Natural killer cell treated with Interleukin-12 subunit alpha and Interleukin-12 subunit beta and Interleukin-15 and Interleukin-18, amount 100 ng/mL, for 72 hours (primary cell): ENCODE measurements at regions not wholly inside any gene's neighbourhood (a gene's known extent, or its start where the extent isn't known, plus 50 kb on each side); places are given as distances from the start of the nearest gene placed in this dataset.

Experiments used
- ATAC-seq, 2 donors: fragments of 150-1000 bp; cut with Tn5 transposase in 1 of 2; sonication (Bioruptor Pico), chemical (Tn5 transposase) in 1 of 2; 2 replicates each; pipeline ENCODE4 v1.10.0; 2021
- DNase-seq: peaks from one replicate; pipeline ENCODE4 v3.0.0; 2022; ENCODE audit warnings: low spot score
- H3K27ac Mint-ChIP-seq, 2 donors: 1 replicate in 1 of 2; 2 replicates in 1 of 2; pipeline ENCODE4 v1.8.0; 2022; ENCODE audit warnings: mixed read lengths in 2 of 2, mild to moderate bottlenecking in 1 of 2, moderate library complexity in 1 of 2
- H3K27me3 Mint-ChIP-seq, 2 donors: 1 replicate in 1 of 2; 2 replicates in 1 of 2; pipeline ENCODE4 v1.8.0; 2022; ENCODE audit warnings: mixed read lengths in 2 of 2
- H3K36me3 Mint-ChIP-seq: one replicate; pipeline ENCODE4 v1.8.0; 2022; ENCODE audit warnings: mixed read lengths
- H3K4me1 Mint-ChIP-seq, 2 donors: 1 replicate in 1 of 2; 2 replicates in 1 of 2; pipeline ENCODE4 v1.8.0; 2022; ENCODE audit warnings: low read depth in 2 of 2, mixed read lengths in 2 of 2, mild to moderate bottlenecking in 1 of 2
- H3K4me3 Mint-ChIP-seq: one replicate; pipeline ENCODE4 v1.8.0; 2022; ENCODE audit warnings: mixed read lengths
- H3K9me3 Mint-ChIP-seq: 2 replicates; pipeline ENCODE4 v1.8.0; 2022; ENCODE audit warnings: mixed read lengths

GRCh38 chr4:58653251-58653650, 1543.1 kb upstream of the IGFBP7 start:
- no peaks in the 10 kb centered on the region for H3K27me3 Mint-ChIP-seq
- H3K4me3 Mint-ChIP-seq, result no peak overlapping the region
- H3K27ac Mint-ChIP-seq, result no peak overlapping the region
- peaks cover 33% of the 10 kb centered on the region for H3K9me3 Mint-ChIP-seq
- ATAC-seq (no peak), DNase-seq (no peak)
- H3K36me3 Mint-ChIP-seq, result peaks cover 2% of the 10 kb centered on the region
- H3K4me1 Mint-ChIP-seq, result no peaks in the 10 kb centered on the region

- Mint-ChIP-seq H3K36me3 (no peaks in the 10 kb centered on the region), H3K27ac (no peak overlapping the region), H3K4me3 (no peak overlapping the region), H3K27me3 (no peaks in the 10 kb centered on the region), H3K9me3 (peaks cover 20% of the 10 kb centered on the region), H3K4me1 (no peaks in the 10 kb centered on the region)
- DNase-seq, result no peak
- ATAC-seq, result no peak
These were observed 1539.0 kb upstream of the IGFBP7 start for GRCh38 chr4:58649226-58649625.

- no peak for DNase-seq
- ATAC-seq, result no peak
- no peaks in the 10 kb centered on the region for H3K4me1 Mint-ChIP-seq
- H3K9me3 Mint-ChIP-seq, result peaks cover 11% of the 10 kb centered on the region
- no peak overlapping the region for H3K27ac Mint-ChIP-seq
- no peaks in the 10 kb centered on the region for H3K27me3 Mint-ChIP-seq
- no peaks in the 10 kb centered on the region for H3K36me3 Mint-ChIP-seq
- no peak overlapping the region for H3K4me3 Mint-ChIP-seq
These were observed 1535.9 kb upstream of the IGFBP7 start for GRCh38 chr4:58646126-58646525.

GRCh38 chr4:58644549-58644948, 1534.4 kb upstream of the IGFBP7 start:
- no peak overlapping the region for H3K27ac Mint-ChIP-seq
- DNase-seq (no peak), ATAC-seq (no peak)
- no peaks in the 10 kb centered on the region for H3K4me1 Mint-ChIP-seq
- H3K9me3 Mint-ChIP-seq, result peaks cover 21% of the 10 kb centered on the region
- H3K36me3 Mint-ChIP-seq, result peaks cover 5% of the 10 kb centered on the region
- no peaks in the 10 kb centered on the region for H3K27me3 Mint-ChIP-seq
- H3K4me3 Mint-ChIP-seq, result no peak overlapping the region

GRCh38 chr4:58636381-58636780, 1526.2 kb upstream of the IGFBP7 start:
- Mint-ChIP-seq H3K4me3 (no peak overlapping the region), H3K9me3 (peaks cover 21% of the 10 kb centered on the region), H3K27ac (no peak overlapping the region), H3K4me1 (no peaks in the 10 kb centered on the region), H3K27me3 (no peaks in the 10 kb centered on the region), H3K36me3 (peaks cover 9% of the 10 kb centered on the region)
- no peak for DNase-seq
- no peak for ATAC-seq

- ATAC-seq, result no peak
- Mint-ChIP-seq H3K36me3 (no peaks in the 10 kb centered on the region), H3K4me1 (no peaks in the 10 kb centered on the region), H3K27ac (no peak overlapping the region), H3K9me3 (peaks cover 6% of the 10 kb centered on the region), H3K4me3 (no peak overlapping the region), H3K27me3 (no peaks in the 10 kb centered on the region)
- no peak for DNase-seq
These were observed 1507.0 kb upstream of the IGFBP7 start for GRCh38 chr4:58617226-58617625.

- DNase-seq (no peak), ATAC-seq (no peak)
- Mint-ChIP-seq H3K4me3 (no peak overlapping the region), H3K27ac (no peak overlapping the region), H3K36me3 (no peaks in the 10 kb centered on the region), H3K4me1 (no peaks in the 10 kb centered on the region), H3K9me3 (peaks cover 15% of the 10 kb centered on the region), H3K27me3 (no peaks in the 10 kb centered on the region)
These were observed 1500.8 kb upstream of the IGFBP7 start for GRCh38 chr4:58611012-58611411.

- no peak overlapping the region for H3K27ac Mint-ChIP-seq
- no peaks in the 10 kb centered on the region for H3K36me3 Mint-ChIP-seq
- no peak overlapping the region for H3K4me3 Mint-ChIP-seq
- H3K27me3 Mint-ChIP-seq, result no peaks in the 10 kb centered on the region
- H3K4me1 Mint-ChIP-seq, result no peaks in the 10 kb centered on the region
- ATAC-seq (no peak), DNase-seq (no peak)
- H3K9me3 Mint-ChIP-seq, result peaks cover 12% of the 10 kb centered on the region
These were observed 1496.1 kb upstream of the IGFBP7 start for GRCh38 chr4:58606303-58606702.

- no peak overlapping the region for H3K4me3 Mint-ChIP-seq
- ATAC-seq (no peak), DNase-seq (no peak)
- H3K27ac Mint-ChIP-seq, result no peak overlapping the region
- H3K36me3 Mint-ChIP-seq, result no peaks in the 10 kb centered on the region
- no peaks in the 10 kb centered on the region for H3K27me3 Mint-ChIP-seq
- peaks cover 18% of the 10 kb centered on the region for H3K9me3 Mint-ChIP-seq
- H3K4me1 Mint-ChIP-seq, result no peaks in the 10 kb centered on the region
These were observed 1493.8 kb upstream of the IGFBP7 start for GRCh38 chr4:58603951-58604350.

GRCh38 chr4:58602731-58603359, 1492.7 kb upstream of the IGFBP7 start:
- H3K9me3 Mint-ChIP-seq, result peaks cover 18% of the 10 kb centered on the region
- no peaks in the 10 kb centered on the region for H3K4me1 Mint-ChIP-seq
- H3K27me3 Mint-ChIP-seq, result no peaks in the 10 kb centered on the region
- DNase-seq (no peak), ATAC-seq (no peak)
- no peak overlapping the region for H3K27ac Mint-ChIP-seq
- no peak overlapping the region for H3K4me3 Mint-ChIP-seq
- no peaks in the 10 kb centered on the region for H3K36me3 Mint-ChIP-seq

- Mint-ChIP-seq H3K27me3 (no peaks in the 10 kb centered on the region), H3K27ac (no peak overlapping the region), H3K4me3 (no peak overlapping the region), H3K9me3 (peaks cover 18% of the 10 kb centered on the region), H3K36me3 (no peaks in the 10 kb centered on the region), H3K4me1 (no peaks in the 10 kb centered on the region)
- ATAC-seq (no peak), DNase-seq (no peak)
These were observed 1491.8 kb upstream of the IGFBP7 start for GRCh38 chr4:58602022-58602421.

GRCh38 chr4:58600290-58600689, 1490.1 kb upstream of the IGFBP7 start:
- no peak overlapping the region for H3K4me3 Mint-ChIP-seq

GRCh38 chr4:58590722-58591121, 1480.5 kb upstream of the IGFBP7 start:
- Mint-ChIP-seq H3K27ac (no peak overlapping the region), H3K9me3 (peaks cover 19% of the 10 kb centered on the region), H3K36me3 (no peaks in the 10 kb centered on the region), H3K27me3 (no peaks in the 10 kb centered on the region), H3K4me1 (no peaks in the 10 kb centered on the region), H3K4me3 (no peak overlapping the region)
- DNase-seq (no peak), ATAC-seq (no peak)

More at GRCh38 chr4:58600290-58600689, 1490.1 kb upstream of the IGFBP7 start:
- ATAC-seq (no peak), DNase-seq (no peak)
- Mint-ChIP-seq H3K4me1 (no peaks in the 10 kb centered on the region), H3K9me3 (peaks cover 18% of the 10 kb centered on the region), H3K27ac (no peak overlapping the region), H3K27me3 (no peaks in the 10 kb centered on the region), H3K36me3 (no peaks in the 10 kb centered on the region)

GRCh38 chr4:58587856-58588255, 1477.7 kb upstream of the IGFBP7 start:
- no peaks in the 10 kb centered on the region for H3K27me3 Mint-ChIP-seq
- H3K4me3 Mint-ChIP-seq, result no peak overlapping the region
- no peaks in the 10 kb centered on the region for H3K4me1 Mint-ChIP-seq
- peaks cover 25% of the 10 kb centered on the region for H3K9me3 Mint-ChIP-seq
- peaks cover 14% of the 10 kb centered on the region for H3K36me3 Mint-ChIP-seq
- no peak overlapping the region for H3K27ac Mint-ChIP-seq
- ATAC-seq (no peak), DNase-seq (no peak)

- no peak for ATAC-seq
- DNase-seq, result no peak
- peaks cover 11% of the 10 kb centered on the region for H3K9me3 Mint-ChIP-seq
- no peaks in the 10 kb centered on the region for H3K27me3 Mint-ChIP-seq
- H3K36me3 Mint-ChIP-seq, result peaks cover 4% of the 10 kb centered on the region
- no peaks in the 10 kb centered on the region for H3K4me1 Mint-ChIP-seq
- H3K4me3 Mint-ChIP-seq, result no peak overlapping the region
- no peak overlapping the region for H3K27ac Mint-ChIP-seq
These were observed 1456.1 kb upstream of the IGFBP7 start for GRCh38 chr4:58566260-58566659.
